ENCODE measurements at regions not wholly inside any gene's neighbourhood (a gene's known extent, or its start where the extent isn't known, plus 50 kb on each side); places are given as distances from the start of the nearest gene placed in this dataset.
"Not testable (repeated sequence)": the region's sequence is repeated elsewhere in the genome, so short reads cannot be mapped to it uniquely, and the experiment has no call there.

GRCh38 chr18:34480162-34480700 lies 229.9 kb upstream of the DTNA start:
- DNase-seq (ENCODE audit: low spot score), result no peak

GRCh38 chr18:34482204-34482603 lies 227.9 kb upstream of the DTNA start:
- no peak for DNase-seq (ENCODE audit: low spot score)

- no peak for DNase-seq (ENCODE audit: low spot score)
Observed at GRCh38 chr18:34483198-34483597, 226.9 kb upstream of the DTNA start.

GRCh38 chr18:34491719-34492118 lies 218.4 kb upstream of the DTNA start:
- DNase-seq (ENCODE audit: low spot score), result no peak

DNA sequence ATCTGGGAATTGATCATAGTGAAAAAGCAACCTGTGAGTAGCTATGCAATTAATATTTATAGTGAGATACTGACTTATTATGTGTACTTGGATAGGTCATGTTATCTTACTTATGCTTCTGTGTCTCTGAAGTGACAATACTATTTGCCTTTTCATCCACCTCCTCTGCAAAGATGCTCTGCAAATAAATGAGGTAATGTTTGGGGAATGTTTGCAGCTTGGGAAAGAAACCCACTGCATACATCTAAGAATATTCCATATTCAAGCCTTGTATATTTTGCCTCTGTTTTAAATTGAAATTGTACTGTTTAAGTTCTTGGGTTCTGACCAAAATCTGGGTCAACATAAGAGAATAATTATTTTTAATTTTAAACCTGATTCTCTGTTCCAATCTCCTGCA lies 217.4 kb upstream of the DTNA start:
- no peak for DNase-seq (ENCODE audit: low spot score)

DNA sequence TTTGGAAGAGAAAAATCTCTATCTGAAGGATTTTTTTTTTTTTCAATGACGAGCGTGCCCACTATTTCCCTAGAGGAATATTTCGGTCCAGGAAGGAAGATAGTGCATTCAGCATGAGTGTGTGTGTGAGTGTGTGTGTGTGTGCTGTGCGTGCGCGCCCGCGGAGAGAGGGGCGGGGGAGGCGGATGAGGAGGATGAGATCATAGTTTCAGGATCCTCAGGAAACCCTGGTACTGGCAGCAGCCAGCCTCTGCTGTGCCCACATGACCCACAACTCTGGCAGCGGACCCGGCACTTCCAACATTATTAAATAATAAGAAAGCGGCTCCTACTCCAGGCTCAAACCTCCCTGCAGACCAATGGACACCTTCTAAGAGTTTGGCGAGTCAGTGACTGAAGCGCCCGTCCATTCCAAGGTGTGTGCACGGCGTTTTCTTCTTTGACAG lies 217.0 kb upstream of the DTNA start:
- peak; percentile 71 for DNase-seq (ENCODE audit: low spot score)

DNA sequence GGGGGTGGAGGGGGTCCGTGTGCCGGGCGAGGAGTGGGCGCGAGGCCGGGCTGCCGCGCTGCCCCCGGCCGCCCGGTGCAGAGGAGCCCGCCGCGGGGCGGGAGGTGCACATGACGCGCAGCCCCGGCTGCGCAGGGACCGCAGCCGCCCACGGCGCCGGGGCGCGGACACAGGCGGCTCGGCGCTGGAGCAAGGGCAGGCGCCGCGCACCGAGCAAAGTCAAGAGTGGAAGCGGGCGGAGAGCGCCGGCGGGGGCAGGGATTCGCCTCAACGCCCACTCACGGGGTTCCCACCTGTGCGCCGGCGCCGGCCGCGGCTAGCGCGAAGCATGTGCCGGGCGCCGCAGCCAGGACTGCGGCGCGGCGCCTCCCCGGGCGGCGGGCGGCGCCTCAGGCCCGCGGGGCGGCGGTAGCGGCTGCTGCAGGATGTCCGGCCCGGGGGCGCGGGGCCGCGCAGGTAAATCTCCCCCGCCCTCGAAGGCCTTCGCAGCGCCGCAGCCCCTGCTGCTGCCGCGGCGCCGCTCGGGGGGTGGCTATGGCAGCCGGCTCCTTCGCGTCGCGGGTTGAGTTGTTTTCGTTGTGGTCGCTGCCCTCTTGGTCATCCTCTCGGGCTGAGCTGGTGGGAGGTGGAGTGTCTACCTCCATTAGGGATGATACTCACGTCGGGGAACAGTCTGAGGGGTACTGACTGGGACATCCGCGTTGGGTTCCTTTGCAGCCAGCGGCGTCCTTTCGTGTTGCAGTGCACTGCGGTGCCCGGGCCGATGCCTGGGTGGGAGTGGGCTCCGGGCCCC lies 216.3 kb upstream of the DTNA start:
- peak; percentile 81 for DNase-seq (ENCODE audit: low spot score)

GRCh38 chr18:34494359-34494696 lies 215.8 kb upstream of the DTNA start:
- DNase-seq (ENCODE audit: low spot score), result no peak

GRCh38 chr18:34495506-34495905 lies 214.6 kb upstream of the DTNA start:
- DNase-seq (ENCODE audit: low spot score), result no peak

GRCh38 chr18:34501553-34501952 lies 208.5 kb upstream of the DTNA start:
- DNase-seq (ENCODE audit: low spot score), result no peak

- no peak for DNase-seq (ENCODE audit: low spot score)
Observed at GRCh38 chr18:34506198-34506597, 203.9 kb upstream of the DTNA start.

- DNase-seq (ENCODE audit: low spot score), result no peak
Observed at GRCh38 chr18:34509163-34509562, 200.9 kb upstream of the DTNA start.

GRCh38 chr18:34509879-34510586 lies 200.1 kb upstream of the DTNA start:
- DNase-seq (ENCODE audit: low spot score), result no peak

DNA sequence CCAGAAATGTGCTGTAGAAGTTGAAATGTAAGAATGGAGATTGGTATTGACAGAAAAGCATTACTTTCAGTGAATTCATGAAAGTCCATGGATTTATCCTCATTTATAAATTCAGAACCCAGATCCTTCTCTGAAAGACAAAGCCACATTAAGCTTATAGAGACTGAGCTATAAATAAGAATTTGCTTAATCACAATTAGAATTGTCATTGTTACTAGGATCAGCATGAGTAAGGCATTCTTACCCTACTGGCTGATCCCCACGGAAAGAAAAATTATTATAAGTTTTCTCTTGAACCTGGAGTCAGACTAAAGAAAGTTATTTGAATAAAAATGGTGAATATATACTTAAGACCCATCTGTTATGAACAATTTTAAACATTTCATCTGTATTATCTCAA lies 199.2 kb upstream of the DTNA start:
- DNase-seq (ENCODE audit: low spot score), result no peak

DNA sequence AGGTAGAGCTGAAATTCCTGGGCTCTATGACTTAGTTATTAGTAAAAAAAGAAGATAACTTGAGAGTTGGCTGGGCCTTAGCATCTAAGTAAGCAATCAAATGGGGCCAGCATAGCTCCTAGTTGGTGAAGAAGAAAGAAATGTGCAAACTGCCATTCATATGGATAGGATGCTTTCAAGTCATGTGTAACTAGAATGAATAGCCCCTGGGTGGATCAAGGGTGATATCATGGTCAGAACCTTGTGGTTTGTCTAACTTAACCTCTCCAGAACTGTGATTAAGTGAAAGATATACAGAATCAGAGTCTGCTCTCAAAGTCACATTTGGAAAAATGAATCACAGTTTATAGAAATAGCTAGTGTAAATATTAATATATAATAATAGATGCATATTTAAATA lies 198.7 kb upstream of the DTNA start:
- DNase-seq (ENCODE audit: low spot score), result no peak

DNA sequence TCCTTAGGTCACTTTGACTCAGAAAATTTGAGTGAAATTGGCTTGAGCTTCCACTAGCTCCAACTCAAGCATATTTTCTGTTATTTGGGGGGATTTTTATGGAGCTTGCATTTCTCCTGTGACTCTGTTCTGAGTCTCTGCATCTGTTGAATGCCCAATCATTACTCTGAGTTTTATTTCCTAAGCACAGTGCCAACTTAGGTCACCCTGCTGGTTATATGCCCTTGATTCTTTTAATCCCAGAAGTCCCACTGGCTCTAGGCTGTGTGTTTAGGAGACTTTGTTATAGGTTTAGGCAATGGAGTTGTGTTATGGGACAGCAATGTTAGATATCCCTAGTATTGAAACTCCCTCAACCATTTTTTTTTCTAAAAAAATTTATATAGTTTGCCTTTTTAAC lies 198.2 kb upstream of the DTNA start:
- DNase-seq (ENCODE audit: low spot score), result no peak

DNA sequence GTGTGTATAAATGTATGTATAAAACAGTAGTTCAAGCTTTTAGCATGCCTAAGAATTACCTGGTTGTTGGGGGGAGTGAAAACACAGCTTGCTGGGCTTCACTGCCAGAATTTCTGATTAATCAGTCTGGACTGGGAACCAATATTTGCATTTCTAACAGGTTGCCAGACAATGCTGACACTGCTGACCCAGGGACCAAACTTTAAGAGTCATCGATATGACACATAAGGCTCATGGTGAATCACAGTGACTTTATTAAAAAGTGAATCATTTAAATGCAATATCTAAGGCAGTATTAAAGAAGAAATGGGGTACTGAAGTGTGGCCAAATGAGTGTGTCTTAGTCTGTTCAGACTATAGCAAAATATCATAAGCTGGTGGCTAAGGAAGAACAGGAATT lies 195.9 kb upstream of the DTNA start:
- no peak for DNase-seq (ENCODE audit: low spot score)

DNA sequence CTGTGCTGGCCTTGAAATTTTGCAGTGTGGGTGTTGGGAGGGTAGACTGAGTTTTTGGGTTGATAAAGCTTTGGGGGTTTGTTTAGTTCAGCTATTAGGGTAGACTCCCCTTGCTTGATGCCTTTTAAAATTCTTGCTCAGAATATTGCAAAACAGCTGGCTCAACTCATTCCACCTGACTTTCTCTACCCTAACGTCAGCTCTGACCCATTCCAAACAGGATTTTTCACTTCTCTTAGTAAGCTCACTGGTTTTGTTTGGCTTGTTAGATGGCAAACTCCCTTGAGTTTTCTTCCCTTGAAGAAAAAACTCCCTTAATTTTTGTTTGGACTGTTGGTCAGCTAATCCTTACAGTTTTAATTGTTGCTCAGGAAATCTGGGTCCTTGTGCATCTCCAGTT lies 195.1 kb upstream of the DTNA start:
- DNase-seq (ENCODE audit: low spot score), result no peak

DNA sequence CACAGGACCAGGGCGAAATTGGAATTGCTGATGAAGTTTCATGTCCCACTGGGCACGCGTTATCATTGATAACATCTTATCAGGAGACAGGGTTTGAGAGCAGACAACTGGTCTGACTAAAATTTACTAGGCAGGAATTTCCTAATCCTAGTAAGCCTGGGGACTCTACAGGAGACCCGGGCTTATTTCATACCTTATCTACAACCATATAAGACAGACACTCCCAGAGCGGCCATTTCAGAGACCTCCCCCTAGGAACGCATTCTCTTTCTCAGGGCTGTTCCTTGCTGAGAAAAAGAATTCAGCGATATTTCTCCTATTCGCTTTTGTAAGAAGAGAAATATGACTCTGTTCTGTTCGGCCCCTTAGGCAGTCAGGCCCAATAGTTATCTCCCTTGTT lies 193.7 kb upstream of the DTNA start:
- not testable (repeated sequence) for DNase-seq (ENCODE audit: low spot score)

DNA sequence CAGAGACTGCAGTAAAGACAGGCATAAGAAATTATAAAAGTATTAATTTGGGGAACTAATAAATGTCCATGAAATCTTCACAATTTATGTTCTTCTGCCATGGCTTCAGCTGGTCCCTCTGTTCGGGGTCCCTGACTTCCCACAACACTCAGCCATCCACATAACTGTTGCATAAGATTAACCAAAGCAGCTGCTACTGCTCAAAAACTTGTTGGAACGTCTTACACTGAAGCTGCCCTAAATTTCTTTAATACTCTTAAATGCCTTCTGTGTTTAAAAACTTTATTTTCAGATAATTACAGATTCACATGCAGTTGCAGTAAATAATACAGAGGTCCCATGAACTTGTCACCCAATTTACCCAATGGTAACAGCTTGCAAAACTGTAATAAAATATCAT lies 193.1 kb upstream of the DTNA start:
- not testable (repeated sequence) for DNase-seq (ENCODE audit: low spot score)

GRCh38 chr18:34521040-34521439 lies 189.1 kb upstream of the DTNA start:
- no peak for DNase-seq (ENCODE audit: low spot score)

DNA sequence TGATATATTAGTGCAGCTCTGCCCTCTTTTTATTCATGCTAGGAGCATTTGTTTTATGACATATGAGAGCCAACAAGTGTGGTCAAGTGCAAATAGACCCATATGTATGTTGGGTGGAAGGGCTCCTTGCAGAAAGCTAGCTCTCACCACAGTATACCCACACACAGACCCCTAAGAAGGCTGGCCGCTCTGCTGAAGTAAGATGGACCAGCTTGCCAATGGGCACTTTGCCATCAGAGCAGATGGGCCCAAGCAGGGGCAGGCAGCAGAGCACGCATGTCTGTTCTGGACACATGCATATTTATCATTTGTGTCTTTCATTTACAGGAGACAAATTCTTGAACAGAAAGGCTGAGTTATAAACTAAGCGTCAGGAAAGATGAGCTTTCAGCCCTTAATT lies 187.5 kb upstream of the DTNA start:
- DNase-seq (ENCODE audit: low spot score), result no peak

GRCh38 chr18:34525244-34525643 lies 184.9 kb upstream of the DTNA start:
- DNase-seq (ENCODE audit: low spot score), result no peak

DNA sequence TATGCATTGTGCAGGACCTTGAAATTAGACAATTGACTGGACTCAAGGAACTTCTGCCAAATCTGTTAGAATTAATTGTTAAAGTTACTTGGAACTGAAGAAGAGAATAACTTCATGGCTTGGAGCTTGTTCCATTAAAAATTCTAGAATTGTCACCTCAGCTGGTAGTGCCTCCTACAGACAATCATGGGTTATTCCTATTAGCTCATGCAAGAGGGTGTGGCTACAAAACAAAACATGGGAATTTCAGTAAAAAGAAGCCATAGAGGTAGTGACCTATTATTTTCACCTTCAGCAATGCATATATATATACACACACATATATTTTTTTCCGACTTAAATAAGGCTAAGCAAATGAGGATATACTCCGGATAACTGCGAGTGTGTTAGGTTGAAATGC lies 181.9 kb upstream of the DTNA start:
- peak; percentile 26 for DNase-seq (ENCODE audit: low spot score)
